ENCODE measurements at regions not wholly inside any gene's neighbourhood (a gene's known extent, or its start where the extent isn't known, plus 50 kb on each side); places are given as distances from the start of the nearest gene placed in this dataset.

DNA sequence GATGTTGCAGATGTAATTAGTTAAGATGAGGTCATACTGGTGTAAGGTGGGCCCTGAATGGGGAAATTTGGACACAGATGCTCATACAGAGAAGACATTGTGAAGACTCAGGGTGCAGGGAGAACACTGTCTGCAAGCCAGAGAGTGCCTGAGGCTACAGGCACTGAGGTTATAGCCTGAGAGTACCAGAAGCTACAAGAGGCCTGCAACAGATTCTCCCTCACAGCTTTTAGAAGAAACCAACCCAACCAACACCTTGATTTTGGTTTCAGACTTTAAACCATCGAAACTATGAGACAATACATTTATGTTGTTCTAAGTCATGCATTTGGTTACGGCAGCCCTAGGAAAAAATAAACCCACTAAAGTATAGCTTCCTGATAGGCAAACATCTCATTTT lies 321.7 kb upstream of the USP25 start:
- 92 to 100% (median 95%) methylated on average over 2 of the region's 2 CpGs for WGBS, 4 donors
- DNase-seq (no peak), ATAC-seq (no peak)
- intact Hi-C loops (cut with DNase I), result loop anchor here in 1 of 10 donors (10.0 kb wide), 1 partner anchor 57 kb away; no protein-coding TSS in a partner anchor
- TF ChIP-seq, protein P1, sequence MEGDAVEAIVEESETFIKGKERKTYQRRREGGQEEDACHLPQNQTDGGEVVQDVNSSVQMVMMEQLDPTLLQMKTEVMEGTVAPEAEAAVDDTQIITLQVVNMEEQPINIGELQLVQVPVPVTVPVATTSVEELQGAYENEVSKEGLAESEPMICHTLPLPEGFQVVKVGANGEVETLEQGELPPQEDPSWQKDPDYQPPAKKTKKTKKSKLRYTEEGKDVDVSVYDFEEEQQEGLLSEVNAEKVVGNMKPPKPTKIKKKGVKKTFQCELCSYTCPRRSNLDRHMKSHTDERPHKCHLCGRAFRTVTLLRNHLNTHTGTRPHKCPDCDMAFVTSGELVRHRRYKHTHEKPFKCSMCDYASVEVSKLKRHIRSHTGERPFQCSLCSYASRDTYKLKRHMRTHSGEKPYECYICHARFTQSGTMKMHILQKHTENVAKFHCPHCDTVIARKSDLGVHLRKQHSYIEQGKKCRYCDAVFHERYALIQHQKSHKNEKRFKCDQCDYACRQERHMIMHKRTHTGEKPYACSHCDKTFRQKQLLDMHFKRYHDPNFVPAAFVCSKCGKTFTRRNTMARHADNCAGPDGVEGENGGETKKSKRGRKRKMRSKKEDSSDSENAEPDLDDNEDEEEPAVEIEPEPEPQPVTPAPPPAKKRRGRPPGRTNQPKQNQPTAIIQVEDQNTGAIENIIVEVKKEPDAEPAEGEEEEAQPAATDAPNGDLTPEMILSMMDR (IDR thresholded peaks at IDR 0.05), result no peak
- TF ChIP-seq POLR2A (IDR thresholded peaks at IDR 0.05), result no peak
- no peaks in the 10 kb centered on the region for H3K36me3 ChIP-seq
- H3K27me3 ChIP-seq, result no peaks in the 10 kb centered on the region
- H3K4me1 ChIP-seq, result no peaks in the 10 kb centered on the region
- H3K27ac ChIP-seq, result no peak overlapping the region
- H3K4me3 ChIP-seq, result no peak overlapping the region
- peaks cover 0 to 6% (median 0%) of the 10 kb centered on the region in 12 donors for H3K9me3 ChIP-seq

DNA sequence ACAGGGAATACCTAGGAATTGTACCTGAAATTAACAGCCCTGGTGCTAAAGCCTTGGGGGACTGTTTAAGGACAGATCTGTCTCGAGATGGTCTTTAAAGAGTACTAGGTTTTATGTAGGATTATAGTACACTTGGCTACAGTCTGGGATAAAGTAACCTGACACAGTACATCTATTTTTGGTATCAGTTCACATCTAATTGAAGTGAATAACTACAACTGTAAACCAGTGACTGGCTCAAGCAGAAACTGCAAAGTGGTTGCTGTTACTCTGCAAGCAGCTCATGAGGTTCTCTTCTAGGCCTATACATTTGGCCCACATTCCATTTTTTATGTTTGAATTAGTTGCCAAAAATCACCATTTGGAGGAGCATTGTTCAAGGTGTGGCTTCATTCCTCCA lies 320.8 kb upstream of the USP25 start:
- H3K9me3 ChIP-seq, result no peaks in the 10 kb centered on the region
- no peak for TF ChIP-seq POLR2A (IDR thresholded peaks at IDR 0.05)
- TF ChIP-seq, protein P1 (IDR thresholded peaks at IDR 0.05), result no peak
- H3K27me3 ChIP-seq, result no peaks in the 10 kb centered on the region
- DNase-seq, result no peak
- H3K4me3 ChIP-seq, result no peak overlapping the region
- WGBS, 4 donors, result 86 to 100% (median 94%) methylated on average over 1 of the region's 1 CpG
- no peaks in the 10 kb centered on the region for H3K36me3 ChIP-seq
- peaks cover 0 to 5% (median 0%) of the 10 kb centered on the region in 12 donors for H3K4me1 ChIP-seq
- intact Hi-C loops (cut with DNase I), result loop anchor here in 1 of 10 donors (10.0 kb wide), 1 partner anchor 56 kb away; no protein-coding TSS in a partner anchor
- ATAC-seq, result no peak
- no peak overlapping the region for H3K27ac ChIP-seq

DNA sequence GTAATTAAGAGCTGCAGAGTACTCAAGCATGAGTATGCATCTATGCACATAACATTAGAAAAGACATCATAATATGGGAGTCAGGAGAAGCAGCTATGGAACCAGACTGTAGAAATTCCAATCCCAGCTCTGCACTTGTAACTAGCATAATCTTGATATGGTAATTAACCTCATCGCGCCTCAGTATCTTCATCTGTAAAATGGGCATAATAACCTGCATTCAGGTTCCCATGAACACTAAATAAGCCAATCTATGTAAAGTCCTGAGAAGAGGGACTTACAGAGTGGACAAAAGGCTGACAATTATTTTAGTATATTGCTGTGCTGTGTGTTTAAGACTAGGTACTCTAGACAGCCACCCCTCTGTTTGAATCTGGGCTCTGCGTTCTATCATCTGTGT lies 318.9 kb upstream of the USP25 start:
- no peak for ATAC-seq
- Histone ChIP-seq H3K27me3 (no peaks in the 10 kb centered on the region), H3K36me3 (no peaks in the 10 kb centered on the region), H3K4me1 (peaks cover 0 to 22% (median 0%) of the 10 kb centered on the region in 12 donors), H3K4me3 (no peak overlapping the region), H3K27ac (no peak overlapping the region), H3K9me3 (no peaks in the 10 kb centered on the region)
- WGBS, 4 donors, result 95 to 96% (median 96%) methylated on average over 3 of the region's 3 CpGs
- intact Hi-C loops (cut with DNase I), result loop anchor here in 1 of 10 donors (10.0 kb wide), 1 partner anchor 64 kb away; no protein-coding TSS in a partner anchor
- TF ChIP-seq, protein P1 (IDR thresholded peaks at IDR 0.05), result no peak
- no peak for TF ChIP-seq POLR2A (IDR thresholded peaks at IDR 0.05)
- DNase-seq, result no peak

DNA sequence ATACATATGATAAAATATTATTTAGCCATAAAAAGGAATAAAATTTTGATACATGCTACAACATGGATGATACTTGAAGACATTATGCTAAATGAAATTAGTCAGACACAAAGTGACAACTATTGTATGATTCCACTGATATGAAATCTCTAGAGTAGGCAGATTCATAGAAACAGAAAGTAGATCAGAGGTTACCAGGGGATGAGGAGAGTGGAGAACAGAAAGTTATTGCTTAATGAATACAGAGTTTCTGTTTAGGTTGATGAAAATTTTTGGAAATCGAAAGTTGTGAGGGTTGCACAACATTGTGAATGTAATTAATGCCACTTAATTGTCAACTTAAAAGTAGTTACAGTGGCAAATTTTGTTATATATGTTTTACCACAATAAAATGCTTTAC lies 315.7 kb upstream of the USP25 start:
- intact Hi-C loops (cut with DNase I), result loop anchor here in 1 of 10 donors (10.0 kb wide), 1 partner anchor 61 kb away; no protein-coding TSS in a partner anchor
- ATAC-seq, result no peak
- Histone ChIP-seq H3K27me3 (no peaks in the 10 kb centered on the region), H3K4me1 (peaks cover 0 to 23% (median 0%) of the 10 kb centered on the region in 12 donors), H3K4me3 (no peak overlapping the region), H3K36me3 (no peaks in the 10 kb centered on the region), H3K9me3 (no peaks in the 10 kb centered on the region), H3K27ac (no peak overlapping the region)
- 80 to 90% (median 83%) methylated on average over 1 of the region's 1 CpG for whole genome bisulfite sequencing, 4 donors
- TF ChIP-seq POLR2A (IDR thresholded peaks at IDR 0.05), result no peak
- TF ChIP-seq, protein P1 (IDR thresholded peaks at IDR 0.05), result no peak
- no peak for DNase-seq

Data from heart left ventricle (tissue), 16 donors.